Small intestine (tissue), 7 donors: ENCODE measurements at regions not wholly inside any gene's neighbourhood (a gene's known extent, or its start where the extent isn't known, plus 50 kb on each side); places are given as distances from the start of the nearest gene placed in this dataset.

Experiments
- DNase-seq, 2 donors: peaks; one replicate each; pipeline versions ENCODE4 v3.0.0 to v3.0.0-alpha.2; 2013
- FAIRE-seq: peaks from 2 replicates; lab custom pipeline; 2012; peaks lifted over from hg19 to GRCh38; lab: Jason Lieb, UNC
- H3K27ac ChIP-seq, 3 donors: one replicate each; pipeline ENCODE4 v1.5.1; 2013; ENCODE audit warnings: low read length in 2 of 3, mild to moderate bottlenecking in 2 of 3, control low read depth in 1 of 3, inconsistent platforms in 1 of 3, low read depth in 1 of 3, moderate library complexity in 1 of 3
- H3K27me3 ChIP-seq, 3 donors: one replicate each; pipeline ENCODE4 v1.6.1; 2013; ENCODE audit warnings: low read length in 3 of 3, inconsistent platforms in 1 of 3; ENCODE audit not compliant: control insufficient read depth in 3 of 3, insufficient read depth in 3 of 3
- H3K36me3 ChIP-seq, 3 donors: one replicate each; pipeline ENCODE4 v1.6.1; 2013; ENCODE audit warnings: low read length in 3 of 3, inconsistent platforms in 1 of 3, low read depth in 1 of 3, mild to moderate bottlenecking in 1 of 3, moderate library complexity in 1 of 3; ENCODE audit not compliant: control insufficient read depth in 3 of 3, insufficient read depth in 2 of 3
- H3K4me1 ChIP-seq, 3 donors: one replicate each; pipeline ENCODE4 v1.6.1; 2013; ENCODE audit warnings: low read length in 2 of 3, inconsistent platforms in 1 of 3, low read depth in 1 of 3, mild to moderate bottlenecking in 1 of 3, moderate library complexity in 1 of 3; ENCODE audit not compliant: control insufficient read depth in 3 of 3, insufficient read depth in 2 of 3
- H3K4me3 ChIP-seq, 3 donors: one replicate each; pipeline ENCODE4 v1.5.1; 2013; ENCODE audit warnings: low read length in 3 of 3, control low read depth in 1 of 3, inconsistent platforms in 1 of 3, low read depth in 1 of 3, mild to moderate bottlenecking in 1 of 3, moderate library complexity in 1 of 3
- H3K9me3 ChIP-seq, 2 donors: one replicate each; pipeline ENCODE4 v1.6.1; 2013; ENCODE audit warnings: low read depth in 1 of 2, low read length in 1 of 2; ENCODE audit not compliant: control insufficient read depth in 2 of 2, insufficient read depth in 1 of 2
- WGBS, 3 donors: extraction: QIAGEN DNeasy Blood & Tissue Kit; methylation state at CpG; one replicate each; pipeline ENCODE4 v1.1.7; 2013; 5-methylcytosine and 5-hydroxymethylcytosine counted together
- donor health status: healthy with polysubstance abuse.
- donor health status: control.
- donor health status: control.
- donor health status: Bipolar disorder and iron deficiency.
- donor health status: healthy.

DNA sequence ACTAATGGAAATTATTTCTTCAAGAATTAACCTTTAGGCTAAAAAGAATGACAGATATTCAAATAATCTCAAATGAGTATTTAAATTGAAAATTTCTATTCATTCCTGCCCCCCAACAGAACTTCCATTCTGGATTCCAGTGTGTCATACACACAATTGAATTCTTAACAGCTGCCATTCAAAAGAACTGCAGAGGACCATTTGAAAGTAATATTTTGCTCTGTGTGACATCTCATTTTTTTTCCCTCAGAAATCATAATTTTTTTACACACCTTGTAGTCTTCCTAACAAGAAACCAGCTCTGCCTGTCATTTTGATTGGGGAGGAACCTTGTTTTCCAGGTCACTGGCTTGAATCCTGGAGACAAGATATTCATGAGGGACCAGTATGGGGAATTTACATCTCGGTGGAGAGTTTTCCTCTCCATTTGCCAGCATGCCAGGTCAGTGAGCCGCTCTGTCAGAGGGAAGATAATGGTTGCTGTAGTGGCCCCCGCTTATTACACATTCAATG is 358.7 kb upstream of the ITGA1 start:
- Histone ChIP-seq H3K9me3 (peaks cover 2 to 4% of the 10 kb centered on the region in 2 donors), H3K36me3 (no peaks in the 10 kb centered on the region), H3K27ac (no peak overlapping the region), H3K4me3 (no peak overlapping the region), H3K4me1 (no peaks in the 10 kb centered on the region), H3K27me3 (no peaks in the 10 kb centered on the region)
- FAIRE-seq (no peak), DNase-seq (no peak)
- 84 to 87% (median 87%) methylated on average over 3 of the region's 3 CpGs for WGBS, 3 donors

GRCh38 chr5:52441768-52442167 is 345.9 kb upstream of the ITGA1 start:
- DNase-seq: no peak
- Histone ChIP-seq H3K4me1 (no peaks in the 10 kb centered on the region), H3K27ac (no peak overlapping the region), H3K9me3 (no peaks in the 10 kb centered on the region), H3K36me3 (no peaks in the 10 kb centered on the region), H3K4me3 (no peak overlapping the region), H3K27me3 (no peaks in the 10 kb centered on the region)
- 89 to 98% (median 95%) methylated on average over 1 of the region's 1 CpG for WGBS, 3 donors
- FAIRE-seq: no peak

DNA sequence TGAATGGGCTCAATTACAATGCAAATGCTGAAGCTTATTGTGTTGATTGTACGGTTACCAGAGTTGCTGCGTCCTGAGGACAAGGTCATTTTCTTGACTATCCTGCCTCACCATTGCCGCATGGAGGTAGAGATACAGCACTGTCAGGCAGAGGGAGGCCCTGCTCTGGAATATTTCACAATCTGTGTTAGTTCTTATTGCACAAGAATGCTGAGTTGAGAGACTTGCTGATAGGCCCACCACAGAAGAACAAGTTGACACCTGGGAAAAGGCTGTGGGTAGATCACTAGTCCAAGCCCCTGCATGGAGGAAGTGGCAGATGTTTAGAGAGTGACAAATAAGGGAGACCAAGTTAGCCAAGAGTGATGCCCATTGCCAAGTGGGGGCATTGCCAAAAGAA is 344.5 kb upstream of the ITGA1 start:
- H3K9me3 ChIP-seq: no peaks in the 10 kb centered on the region
- no peak for DNase-seq
- H3K36me3 ChIP-seq: no peaks in the 10 kb centered on the region
- H3K27ac ChIP-seq: no peak overlapping the region
- no peaks in the 10 kb centered on the region for H3K4me1 ChIP-seq
- WGBS, 3 donors: 94 to 97% (median 94%) methylated on average over 3 of the region's 3 CpGs
- H3K4me3 ChIP-seq: no peak overlapping the region
- no peak for FAIRE-seq
- H3K27me3 ChIP-seq: no peaks in the 10 kb centered on the region

- WGBS, 3 donors: 57 to 75% (median 69%) methylated on average over 2 of the region's 2 CpGs
- no peaks in the 10 kb centered on the region for H3K36me3 ChIP-seq
- no peak overlapping the region for H3K27ac ChIP-seq
- H3K4me3 ChIP-seq: no peak overlapping the region
- no peaks in the 10 kb centered on the region for H3K9me3 ChIP-seq
- DNase-seq (no peak), FAIRE-seq (no peak)
- no peaks in the 10 kb centered on the region for H3K27me3 ChIP-seq
- H3K4me1 ChIP-seq: no peaks in the 10 kb centered on the region
Observed at GRCh38 chr5:52448111-52448510, 339.6 kb upstream of the ITGA1 start.

- no peak overlapping the region for H3K27ac ChIP-seq
- FAIRE-seq (no peak), DNase-seq (no peak)
- H3K27me3 ChIP-seq: no peaks in the 10 kb centered on the region
- H3K4me1 ChIP-seq: no peaks in the 10 kb centered on the region
- H3K9me3 ChIP-seq: no peaks in the 10 kb centered on the region
- no peaks in the 10 kb centered on the region for H3K36me3 ChIP-seq
- H3K4me3 ChIP-seq: no peak overlapping the region
- WGBS, 3 donors: 25 to 36% (median 31%) methylated on average over 3 of the region's 3 CpGs
Observed at GRCh38 chr5:52449516-52449915, 338.2 kb upstream of the ITGA1 start.

GRCh38 chr5:52452098-52452497 is 335.6 kb upstream of the ITGA1 start:
- Histone ChIP-seq H3K27me3 (no peaks in the 10 kb centered on the region), H3K9me3 (no peaks in the 10 kb centered on the region), H3K27ac (no peak overlapping the region), H3K4me3 (no peak overlapping the region), H3K4me1 (no peaks in the 10 kb centered on the region), H3K36me3 (no peaks in the 10 kb centered on the region)
- WGBS, 3 donors: 67 to 88% (median 87%) methylated on average over 1 of the region's 1 CpG
- FAIRE-seq: no peak
- no peak for DNase-seq

DNA sequence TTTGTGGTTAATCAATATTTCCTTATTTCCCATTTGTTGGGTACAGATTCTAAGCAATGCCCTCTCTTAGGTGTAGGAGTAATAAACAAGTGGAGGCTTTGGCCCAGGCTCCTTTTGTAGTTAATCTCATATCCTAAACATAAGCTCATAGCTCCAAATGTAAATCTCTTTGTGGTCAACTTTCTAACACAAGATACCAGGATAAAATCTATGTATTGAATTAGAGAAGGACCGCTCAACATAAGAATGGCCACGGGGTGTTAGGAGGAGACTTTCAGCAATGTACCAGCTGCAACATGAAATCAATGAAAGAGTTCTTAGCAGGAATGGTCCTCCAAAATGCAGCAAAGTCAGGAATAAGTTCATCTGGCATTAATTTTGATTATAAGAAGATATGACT is 334.5 kb upstream of the ITGA1 start:
- no peak for FAIRE-seq
- H3K4me1 ChIP-seq: no peaks in the 10 kb centered on the region
- H3K36me3 ChIP-seq: no peaks in the 10 kb centered on the region
- no peak overlapping the region for H3K4me3 ChIP-seq
- no peaks in the 10 kb centered on the region for H3K27me3 ChIP-seq
- DNase-seq: no peak
- H3K9me3 ChIP-seq: no peaks in the 10 kb centered on the region
- 88 to 92% (median 92%) methylated on average over 2 of the region's 2 CpGs for WGBS, 3 donors
- no peak overlapping the region for H3K27ac ChIP-seq

DNA sequence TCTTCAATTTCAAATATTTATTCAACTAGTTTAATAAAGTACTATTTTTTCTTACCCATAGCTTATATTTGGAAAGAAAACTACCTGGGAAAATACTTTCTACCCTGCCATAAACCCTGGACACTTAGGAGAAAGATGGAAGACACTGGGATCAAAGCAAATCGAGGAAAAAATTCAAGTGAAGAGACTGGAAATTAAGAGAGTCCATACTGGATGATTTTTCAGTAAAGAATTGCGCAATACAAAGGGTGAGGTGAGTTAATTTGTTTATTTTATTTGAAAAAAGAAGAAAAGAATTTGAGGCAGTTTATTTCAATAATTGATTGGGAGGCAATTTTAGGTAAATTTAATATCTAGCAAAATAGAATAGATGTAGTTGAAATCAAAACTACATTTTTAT is 331.8 kb upstream of the ITGA1 start:
- 72 to 83% (median 74%) methylated on average over 2 of the region's 2 CpGs for WGBS, 3 donors

DNA sequence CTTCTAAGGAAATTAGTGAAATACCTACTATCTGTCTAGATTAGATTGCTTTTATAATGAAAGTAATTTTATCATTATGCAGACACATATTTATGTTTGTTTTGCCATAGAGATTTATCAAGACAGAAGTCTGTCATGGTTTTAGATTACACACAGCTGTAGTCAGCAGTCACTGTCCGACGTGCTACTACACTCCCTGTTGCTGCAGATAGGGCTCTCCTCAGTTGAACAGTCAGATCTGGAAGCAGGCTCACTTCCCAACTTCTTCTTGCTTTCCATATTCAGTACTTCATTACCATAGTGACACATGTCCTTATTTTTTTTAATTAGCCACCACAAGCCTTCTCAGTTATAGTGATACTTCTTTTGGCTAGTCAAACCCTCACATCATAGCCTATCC is 329.9 kb upstream of the ITGA1 start:
- Histone ChIP-seq H3K36me3 (no peaks in the 10 kb centered on the region), H3K27ac (no peak overlapping the region), H3K4me1 (no peaks in the 10 kb centered on the region), H3K4me3 (no peak overlapping the region), H3K27me3 (no peaks in the 10 kb centered on the region), H3K9me3 (no peaks in the 10 kb centered on the region)
- no peak for DNase-seq
- 50 to 53% (median 51%) methylated on average over 2 of the region's 2 CpGs for WGBS, 3 donors
- FAIRE-seq: no peak

More for the DNA sequence above, 331.8 kb upstream of the ITGA1 start:
- no peak overlapping the region for H3K27ac ChIP-seq
- H3K9me3 ChIP-seq: no peaks in the 10 kb centered on the region
- no peaks in the 10 kb centered on the region for H3K4me1 ChIP-seq
- FAIRE-seq: no peak
- H3K4me3 ChIP-seq: no peak overlapping the region
- H3K27me3 ChIP-seq: no peaks in the 10 kb centered on the region
- no peak for DNase-seq
- no peaks in the 10 kb centered on the region for H3K36me3 ChIP-seq
